GM23338 (cell line): ENCODE measurements at regions not wholly inside any gene's neighbourhood (a gene's known extent, or its start where the extent isn't known, plus 50 kb on each side); places are given as distances from the start of the nearest gene placed in this dataset.

Source experiments
- EZH2 ChIP-seq: fragments of 200-600 bp; sonication (generic); IDR thresholded peaks from one replicate; pipeline ENCODE4 v1.8.0; 2017; ENCODE audit warnings: antibody characterized with exemption, mild to moderate bottlenecking, low read depth; ENCODE audit not compliant: unreplicated experiment
- EZH2phosphoT487 ChIP-seq: fragments of 200-600 bp; sonication (generic); IDR thresholded peaks from one replicate; pipeline ENCODE4 v1.8.1; 2018; ENCODE audit warnings: antibody characterized with exemption; ENCODE audit not compliant: unreplicated experiment
- POLR2AphosphoS5 ChIP-seq: IDR thresholded peaks from 2 replicates; pipeline ENCODE4 v1.6.1; 2016; ENCODE audit warnings: antibody characterized with exemption, low read depth
- TF ChIP-seq, protein P1 (sequence below): fragments of 250-450 bp; sonication (Bioruptor Pico); IDR thresholded peaks from 2 replicates; pipeline ENCODE4 v1.5.0; 2020; ENCODE audit warnings: mild to moderate bottlenecking, moderate library complexity
- TF ChIP-seq, protein P2 (sequence below), 2 experiments: fragments of 200-600 bp in 1 of 2; sonication (generic) in 1 of 2; conservative IDR thresholded peaks; 2 replicates each; pipeline versions ENCODE4 v1.5.1 to v1.6.1; 2016 to 2017; ENCODE audit warnings: antibody characterized with exemption in 2 of 2, low read depth in 2 of 2, mild to moderate bottlenecking in 2 of 2, moderate library complexity in 1 of 2
- TF ChIP-seq, protein P3 (sequence below): IDR thresholded peaks from one replicate; pipeline ENCODE4 v1.6.1; 2018; ENCODE audit warnings: antibody characterized with exemption; ENCODE audit not compliant: unreplicated experiment
- TF ChIP-seq, protein P4 (sequence below): IDR thresholded peaks from 2 replicates; pipeline ENCODE4 v1.6.1; 2016; ENCODE audit warnings: antibody characterized with exemption

DNA sequence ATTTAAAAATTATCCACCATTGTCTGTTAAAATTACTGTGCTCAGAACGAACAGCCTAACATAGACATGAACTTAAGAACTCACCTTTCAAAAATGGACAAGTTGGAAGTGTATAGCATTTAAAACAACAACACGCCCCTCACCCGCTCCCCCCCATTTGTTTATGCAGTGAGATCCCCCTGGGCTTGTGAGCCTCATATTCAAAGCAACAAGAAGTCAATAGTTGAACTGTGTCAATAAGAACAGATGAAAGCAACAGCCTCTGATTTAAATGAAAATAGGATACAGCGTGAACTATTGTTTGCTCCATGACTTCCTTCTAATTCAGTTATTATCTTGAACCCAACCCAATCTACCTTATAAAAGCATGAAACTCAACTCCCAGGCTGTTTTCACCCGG lies 314.2 kb downstream of the BLID start:
- TF ChIP-seq, protein P1, sequence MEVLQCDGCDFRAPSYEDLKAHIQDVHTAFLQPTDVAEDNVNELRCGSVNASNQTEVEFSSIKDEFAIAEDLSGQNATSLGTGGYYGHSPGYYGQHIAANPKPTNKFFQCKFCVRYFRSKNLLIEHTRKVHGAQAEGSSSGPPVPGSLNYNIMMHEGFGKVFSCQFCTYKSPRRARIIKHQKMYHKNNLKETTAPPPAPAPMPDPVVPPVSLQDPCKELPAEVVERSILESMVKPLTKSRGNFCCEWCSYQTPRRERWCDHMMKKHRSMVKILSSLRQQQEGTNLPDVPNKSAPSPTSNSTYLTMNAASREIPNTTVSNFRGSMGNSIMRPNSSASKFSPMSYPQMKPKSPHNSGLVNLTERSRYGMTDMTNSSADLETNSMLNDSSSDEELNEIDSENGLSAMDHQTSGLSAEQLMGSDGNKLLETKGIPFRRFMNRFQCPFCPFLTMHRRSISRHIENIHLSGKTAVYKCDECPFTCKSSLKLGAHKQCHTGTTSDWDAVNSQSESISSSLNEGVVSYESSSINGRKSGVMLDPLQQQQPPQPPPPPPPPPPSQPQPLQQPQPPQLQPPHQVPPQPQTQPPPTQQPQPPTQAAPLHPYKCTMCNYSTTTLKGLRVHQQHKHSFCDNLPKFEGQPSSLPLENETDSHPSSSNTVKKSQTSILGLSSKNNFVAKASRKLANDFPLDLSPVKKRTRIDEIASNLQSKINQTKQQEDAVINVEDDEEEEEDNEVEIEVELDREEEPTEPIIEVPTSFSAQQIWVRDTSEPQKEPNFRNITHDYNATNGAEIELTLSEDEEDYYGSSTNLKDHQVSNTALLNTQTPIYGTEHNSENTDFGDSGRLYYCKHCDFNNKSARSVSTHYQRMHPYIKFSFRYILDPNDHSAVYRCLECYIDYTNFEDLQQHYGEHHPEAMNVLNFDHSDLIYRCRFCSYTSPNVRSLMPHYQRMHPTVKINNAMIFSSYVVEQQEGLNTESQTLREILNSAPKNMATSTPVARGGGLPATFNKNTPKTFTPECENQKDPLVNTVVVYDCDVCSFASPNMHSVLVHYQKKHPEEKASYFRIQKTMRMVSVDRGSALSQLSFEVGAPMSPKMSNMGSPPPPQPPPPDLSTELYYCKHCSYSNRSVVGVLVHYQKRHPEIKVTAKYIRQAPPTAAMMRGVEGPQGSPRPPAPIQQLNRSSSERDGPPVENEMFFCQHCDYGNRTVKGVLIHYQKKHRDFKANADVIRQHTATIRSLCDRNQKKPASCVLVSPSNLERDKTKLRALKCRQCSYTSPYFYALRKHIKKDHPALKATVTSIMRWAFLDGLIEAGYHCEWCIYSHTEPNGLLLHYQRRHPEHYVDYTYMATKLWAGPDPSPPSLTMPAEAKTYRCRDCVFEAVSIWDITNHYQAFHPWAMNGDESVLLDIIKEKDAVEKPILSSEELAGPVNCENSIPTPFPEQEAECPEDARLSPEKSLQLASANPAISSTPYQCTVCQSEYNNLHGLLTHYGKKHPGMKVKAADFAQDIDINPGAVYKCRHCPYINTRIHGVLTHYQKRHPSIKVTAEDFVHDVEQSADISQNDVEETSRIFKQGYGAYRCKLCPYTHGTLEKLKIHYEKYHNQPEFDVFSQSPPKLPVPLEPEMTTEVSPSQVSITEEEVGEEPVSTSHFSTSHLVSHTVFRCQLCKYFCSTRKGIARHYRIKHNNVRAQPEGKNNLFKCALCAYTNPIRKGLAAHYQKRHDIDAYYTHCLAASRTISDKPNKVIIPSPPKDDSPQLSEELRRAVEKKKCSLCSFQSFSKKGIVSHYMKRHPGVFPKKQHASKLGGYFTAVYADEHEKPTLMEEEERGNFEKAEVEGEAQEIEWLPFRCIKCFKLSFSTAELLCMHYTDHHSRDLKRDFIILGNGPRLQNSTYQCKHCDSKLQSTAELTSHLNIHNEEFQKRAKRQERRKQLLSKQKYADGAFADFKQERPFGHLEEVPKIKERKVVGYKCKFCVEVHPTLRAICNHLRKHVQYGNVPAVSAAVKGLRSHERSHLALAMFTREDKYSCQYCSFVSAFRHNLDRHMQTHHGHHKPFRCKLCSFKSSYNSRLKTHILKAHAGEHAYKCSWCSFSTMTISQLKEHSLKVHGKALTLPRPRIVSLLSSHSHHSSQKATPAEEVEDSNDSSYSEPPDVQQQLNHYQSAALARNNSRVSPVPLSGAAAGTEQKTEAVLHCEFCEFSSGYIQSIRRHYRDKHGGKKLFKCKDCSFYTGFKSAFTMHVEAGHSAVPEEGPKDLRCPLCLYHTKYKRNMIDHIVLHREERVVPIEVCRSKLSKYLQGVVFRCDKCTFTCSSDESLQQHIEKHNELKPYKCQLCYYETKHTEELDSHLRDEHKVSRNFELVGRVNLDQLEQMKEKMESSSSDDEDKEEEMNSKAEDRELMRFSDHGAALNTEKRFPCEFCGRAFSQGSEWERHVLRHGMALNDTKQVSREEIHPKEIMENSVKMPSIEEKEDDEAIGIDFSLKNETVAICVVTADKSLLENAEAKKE (CRISPR knock-in tag) = no peak
- TF ChIP-seq EZH2phosphoT487 (no peak), POLR2AphosphoS5 (no peak), EZH2 (no peak)
- TF ChIP-seq, protein P2, sequence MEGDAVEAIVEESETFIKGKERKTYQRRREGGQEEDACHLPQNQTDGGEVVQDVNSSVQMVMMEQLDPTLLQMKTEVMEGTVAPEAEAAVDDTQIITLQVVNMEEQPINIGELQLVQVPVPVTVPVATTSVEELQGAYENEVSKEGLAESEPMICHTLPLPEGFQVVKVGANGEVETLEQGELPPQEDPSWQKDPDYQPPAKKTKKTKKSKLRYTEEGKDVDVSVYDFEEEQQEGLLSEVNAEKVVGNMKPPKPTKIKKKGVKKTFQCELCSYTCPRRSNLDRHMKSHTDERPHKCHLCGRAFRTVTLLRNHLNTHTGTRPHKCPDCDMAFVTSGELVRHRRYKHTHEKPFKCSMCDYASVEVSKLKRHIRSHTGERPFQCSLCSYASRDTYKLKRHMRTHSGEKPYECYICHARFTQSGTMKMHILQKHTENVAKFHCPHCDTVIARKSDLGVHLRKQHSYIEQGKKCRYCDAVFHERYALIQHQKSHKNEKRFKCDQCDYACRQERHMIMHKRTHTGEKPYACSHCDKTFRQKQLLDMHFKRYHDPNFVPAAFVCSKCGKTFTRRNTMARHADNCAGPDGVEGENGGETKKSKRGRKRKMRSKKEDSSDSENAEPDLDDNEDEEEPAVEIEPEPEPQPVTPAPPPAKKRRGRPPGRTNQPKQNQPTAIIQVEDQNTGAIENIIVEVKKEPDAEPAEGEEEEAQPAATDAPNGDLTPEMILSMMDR (conservative IDR thresholded peaks at IDR 0.05; ENCODE audit: low read depth in 2 of 2) = no peak
- TF ChIP-seq, protein P3, sequence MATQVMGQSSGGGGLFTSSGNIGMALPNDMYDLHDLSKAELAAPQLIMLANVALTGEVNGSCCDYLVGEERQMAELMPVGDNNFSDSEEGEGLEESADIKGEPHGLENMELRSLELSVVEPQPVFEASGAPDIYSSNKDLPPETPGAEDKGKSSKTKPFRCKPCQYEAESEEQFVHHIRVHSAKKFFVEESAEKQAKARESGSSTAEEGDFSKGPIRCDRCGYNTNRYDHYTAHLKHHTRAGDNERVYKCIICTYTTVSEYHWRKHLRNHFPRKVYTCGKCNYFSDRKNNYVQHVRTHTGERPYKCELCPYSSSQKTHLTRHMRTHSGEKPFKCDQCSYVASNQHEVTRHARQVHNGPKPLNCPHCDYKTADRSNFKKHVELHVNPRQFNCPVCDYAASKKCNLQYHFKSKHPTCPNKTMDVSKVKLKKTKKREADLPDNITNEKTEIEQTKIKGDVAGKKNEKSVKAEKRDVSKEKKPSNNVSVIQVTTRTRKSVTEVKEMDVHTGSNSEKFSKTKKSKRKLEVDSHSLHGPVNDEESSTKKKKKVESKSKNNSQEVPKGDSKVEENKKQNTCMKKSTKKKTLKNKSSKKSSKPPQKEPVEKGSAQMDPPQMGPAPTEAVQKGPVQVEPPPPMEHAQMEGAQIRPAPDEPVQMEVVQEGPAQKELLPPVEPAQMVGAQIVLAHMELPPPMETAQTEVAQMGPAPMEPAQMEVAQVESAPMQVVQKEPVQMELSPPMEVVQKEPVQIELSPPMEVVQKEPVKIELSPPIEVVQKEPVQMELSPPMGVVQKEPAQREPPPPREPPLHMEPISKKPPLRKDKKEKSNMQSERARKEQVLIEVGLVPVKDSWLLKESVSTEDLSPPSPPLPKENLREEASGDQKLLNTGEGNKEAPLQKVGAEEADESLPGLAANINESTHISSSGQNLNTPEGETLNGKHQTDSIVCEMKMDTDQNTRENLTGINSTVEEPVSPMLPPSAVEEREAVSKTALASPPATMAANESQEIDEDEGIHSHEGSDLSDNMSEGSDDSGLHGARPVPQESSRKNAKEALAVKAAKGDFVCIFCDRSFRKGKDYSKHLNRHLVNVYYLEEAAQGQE = no peak
- TF ChIP-seq, protein P4, sequence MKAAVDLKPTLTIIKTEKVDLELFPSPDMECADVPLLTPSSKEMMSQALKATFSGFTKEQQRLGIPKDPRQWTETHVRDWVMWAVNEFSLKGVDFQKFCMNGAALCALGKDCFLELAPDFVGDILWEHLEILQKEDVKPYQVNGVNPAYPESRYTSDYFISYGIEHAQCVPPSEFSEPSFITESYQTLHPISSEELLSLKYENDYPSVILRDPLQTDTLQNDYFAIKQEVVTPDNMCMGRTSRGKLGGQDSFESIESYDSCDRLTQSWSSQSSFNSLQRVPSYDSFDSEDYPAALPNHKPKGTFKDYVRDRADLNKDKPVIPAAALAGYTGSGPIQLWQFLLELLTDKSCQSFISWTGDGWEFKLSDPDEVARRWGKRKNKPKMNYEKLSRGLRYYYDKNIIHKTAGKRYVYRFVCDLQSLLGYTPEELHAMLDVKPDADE = no peak
